Smooth muscle cell (in vitro differentiated cells): ENCODE measurements at regions not wholly inside any gene's neighbourhood (a gene's known extent, or its start where the extent isn't known, plus 50 kb on each side); places are given as distances from the start of the nearest gene placed in this dataset.

ENCODE experiments used
- DNase-seq: peaks from one replicate; lab custom pipeline; 2025; ENCODE audit not compliant: unreplicated experiment; lab: John Stamatoyannopoulos, UW
- H2AFZ ChIP-seq: fragments of 200-600 bp; sonication (generic); 2 replicates; pipeline ENCODE4 v1.6.0; 2016; ENCODE audit warnings: antibody characterized with exemption, low read depth, mild to moderate bottlenecking
- H3F3A ChIP-seq: fragments of 200-600 bp; sonication (generic); 2 replicates; pipeline ENCODE4 v1.6.0; 2017; ENCODE audit warnings: antibody characterized with exemption, low read depth
- H3K27ac ChIP-seq: fragments of 200-600 bp; sonication (generic); 2 replicates; pipeline ENCODE4 v1.5.1; 2016; ENCODE audit warnings: low read depth, mild to moderate bottlenecking
- H3K27me3 ChIP-seq: fragments of 200-600 bp; sonication (generic); 2 replicates; pipeline ENCODE4 v1.6.1; 2016; ENCODE audit warnings: low read depth, mild to moderate bottlenecking
- H3K36me3 ChIP-seq: fragments of 200-600 bp; sonication (generic); 2 replicates; pipeline ENCODE4 v1.5.1; 2016; ENCODE audit warnings: low read depth
- H3K4me1 ChIP-seq: fragments of 200-600 bp; sonication (generic); 2 replicates; pipeline ENCODE4 v1.5.1; 2016; ENCODE audit warnings: low read depth
- H3K4me2 ChIP-seq: fragments of 200-600 bp; sonication (generic); 2 replicates; pipeline ENCODE4 v1.6.0; 2016; ENCODE audit warnings: mild to moderate bottlenecking
- H3K4me3 ChIP-seq: fragments of 200-600 bp; sonication (generic); 2 replicates; pipeline ENCODE4 v1.5.1; 2016; ENCODE audit warnings: mild to moderate bottlenecking
- H3K79me2 ChIP-seq: fragments of 200-600 bp; sonication (generic); 2 replicates; pipeline ENCODE4 v1.6.0; 2016; ENCODE audit warnings: low read depth, mild to moderate bottlenecking
- H3K9ac ChIP-seq: fragments of 200-600 bp; sonication (generic); 2 replicates; pipeline ENCODE4 v1.6.0; 2016; ENCODE audit warnings: low read depth
- H3K9me3 ChIP-seq: fragments of 200-600 bp; sonication (generic); replicated peaks from 2 replicates; pipeline ENCODE4 v1.5.1; 2016; ENCODE audit warnings: low read depth
- H4K20me1 ChIP-seq: fragments of 200-600 bp; sonication (generic); 2 replicates; pipeline ENCODE4 v1.6.0; 2016; ENCODE audit warnings: low read depth
- WGBS: methylation state at CpG from one replicate; pipeline ENCODE4 v1.1.7; 2016; ENCODE audit warnings: low lambda C conversion rate; 5-methylcytosine and 5-hydroxymethylcytosine counted together
- TF ChIP-seq, protein P1 (sequence below): fragments of 200-600 bp; sonication (generic); IDR thresholded peaks from 2 replicates; pipeline ENCODE4 v1.5.1; 2017; ENCODE audit warnings: borderline replicate concordance, mild to moderate bottlenecking, antibody characterized with exemption; ENCODE audit not compliant: insufficient read depth, poor library complexity, severe bottlenecking

DNA sequence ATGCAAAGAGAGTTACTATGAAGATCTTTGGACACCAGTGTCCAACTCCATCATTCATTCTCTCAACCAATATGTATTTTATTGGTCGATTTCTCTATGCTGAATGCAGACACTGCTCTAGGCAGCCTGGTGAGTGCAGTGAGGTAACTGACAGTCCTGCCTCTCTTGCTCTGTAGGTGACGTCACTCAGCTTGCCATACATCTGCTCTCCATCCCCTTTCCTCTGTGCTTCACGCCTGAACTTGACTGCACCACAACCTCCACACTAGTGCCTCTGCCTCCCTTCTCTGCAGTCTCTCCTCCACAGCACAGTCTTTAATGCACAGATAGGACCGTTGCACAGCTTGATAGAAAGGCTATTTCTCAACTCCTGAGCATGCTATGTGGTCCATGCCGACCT, 344.9 kb upstream of the NOCT start:
- WGBS = 83% methylated on average over 5 of the region's 5 CpGs
- no peaks in the 10 kb centered on the region for H3F3A ChIP-seq
- no peak overlapping the region for H3K9ac ChIP-seq
- H4K20me1 ChIP-seq = no peaks in the 10 kb centered on the region
- no peak overlapping the region for H3K4me2 ChIP-seq
- no peak for DNase-seq
- no peaks in the 10 kb centered on the region for H3K4me1 ChIP-seq
- no peaks in the 10 kb centered on the region for H3K27me3 ChIP-seq
- no peak overlapping the region for H3K27ac ChIP-seq
- H3K9me3 ChIP-seq = no peaks in the 10 kb centered on the region
- no peaks in the 10 kb centered on the region for H3K79me2 ChIP-seq
- TF ChIP-seq, protein P1, sequence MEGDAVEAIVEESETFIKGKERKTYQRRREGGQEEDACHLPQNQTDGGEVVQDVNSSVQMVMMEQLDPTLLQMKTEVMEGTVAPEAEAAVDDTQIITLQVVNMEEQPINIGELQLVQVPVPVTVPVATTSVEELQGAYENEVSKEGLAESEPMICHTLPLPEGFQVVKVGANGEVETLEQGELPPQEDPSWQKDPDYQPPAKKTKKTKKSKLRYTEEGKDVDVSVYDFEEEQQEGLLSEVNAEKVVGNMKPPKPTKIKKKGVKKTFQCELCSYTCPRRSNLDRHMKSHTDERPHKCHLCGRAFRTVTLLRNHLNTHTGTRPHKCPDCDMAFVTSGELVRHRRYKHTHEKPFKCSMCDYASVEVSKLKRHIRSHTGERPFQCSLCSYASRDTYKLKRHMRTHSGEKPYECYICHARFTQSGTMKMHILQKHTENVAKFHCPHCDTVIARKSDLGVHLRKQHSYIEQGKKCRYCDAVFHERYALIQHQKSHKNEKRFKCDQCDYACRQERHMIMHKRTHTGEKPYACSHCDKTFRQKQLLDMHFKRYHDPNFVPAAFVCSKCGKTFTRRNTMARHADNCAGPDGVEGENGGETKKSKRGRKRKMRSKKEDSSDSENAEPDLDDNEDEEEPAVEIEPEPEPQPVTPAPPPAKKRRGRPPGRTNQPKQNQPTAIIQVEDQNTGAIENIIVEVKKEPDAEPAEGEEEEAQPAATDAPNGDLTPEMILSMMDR = no peak
- H3K36me3 ChIP-seq = no peaks in the 10 kb centered on the region
- no peak overlapping the region for H2AFZ ChIP-seq
- no peak overlapping the region for H3K4me3 ChIP-seq

DNA sequence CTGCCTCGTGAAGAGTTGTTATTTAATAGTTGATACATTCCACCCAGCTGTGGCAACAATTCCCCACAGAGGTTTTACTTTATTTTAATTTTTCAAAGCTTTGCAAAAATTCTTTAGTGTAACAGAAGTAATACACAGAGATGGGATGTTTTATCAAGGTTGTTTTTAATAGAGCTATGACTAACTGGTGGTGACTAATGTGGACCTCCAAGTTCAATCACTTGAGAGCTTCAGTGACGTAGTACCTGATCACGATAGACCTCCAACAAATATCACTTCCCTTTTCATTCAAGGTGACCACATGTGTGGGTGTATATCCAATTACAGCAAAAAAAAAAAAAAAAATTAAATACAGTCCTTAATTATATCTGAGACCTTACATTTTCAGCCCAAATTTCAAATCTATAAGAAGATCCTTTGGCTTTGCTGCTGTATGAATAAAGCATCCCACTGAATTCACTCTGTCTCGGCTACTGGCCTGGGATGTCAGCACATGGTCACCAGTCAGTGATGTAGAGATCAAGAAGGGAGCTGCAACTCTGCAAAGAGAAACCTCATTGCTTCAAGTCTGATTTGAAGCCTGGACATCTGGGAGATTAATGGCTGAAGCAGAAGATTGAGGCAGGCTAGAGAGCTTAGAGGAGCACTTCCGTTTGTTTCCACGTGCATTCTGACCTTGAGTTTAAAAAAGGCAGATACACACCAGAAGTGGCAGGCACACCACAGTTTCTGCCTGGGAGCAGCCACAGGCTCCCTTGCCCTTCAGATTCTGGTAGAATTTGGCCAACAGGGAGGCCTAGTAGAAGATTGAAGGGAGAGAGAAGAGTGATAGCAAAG, 345.9 kb upstream of the NOCT start:
- WGBS = 57% methylated on average over 6 of the region's 6 CpGs
- no peak for DNase-seq
- TF ChIP-seq, protein P1 = no peak

DNA sequence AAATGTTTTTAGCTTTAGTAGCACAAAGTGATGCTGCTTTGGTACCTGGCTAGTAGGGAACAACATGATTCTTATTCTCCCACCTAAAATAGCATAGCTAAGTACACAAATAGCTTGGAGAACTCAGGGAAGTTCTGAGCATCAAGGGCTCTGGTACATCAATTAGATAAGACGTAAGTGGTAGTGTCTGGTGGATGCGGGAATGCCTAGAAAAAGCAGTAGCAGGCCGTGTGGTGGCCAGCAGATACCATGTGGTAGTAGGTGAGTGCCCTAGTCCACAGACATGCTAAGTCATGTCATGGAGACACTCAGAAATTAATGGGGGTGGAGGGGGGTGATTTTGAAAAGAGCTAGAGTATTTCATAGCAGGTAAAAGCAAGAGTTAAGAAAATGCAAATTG, 347.3 kb upstream of the NOCT start:
- WGBS = 74% methylated on average over 3 of the region's 3 CpGs
- no peak overlapping the region for H2AFZ ChIP-seq

More for the DNA sequence above, 345.9 kb upstream of the NOCT start:
- no peaks in the 10 kb centered on the region for H3K36me3 ChIP-seq
- H3K4me2 ChIP-seq = no peak overlapping the region
- no peaks in the 10 kb centered on the region for H3K4me1 ChIP-seq
- H3K4me3 ChIP-seq = no peak overlapping the region
- no peaks in the 10 kb centered on the region for H3F3A ChIP-seq
- no peak overlapping the region for H3K27ac ChIP-seq
- H3K9me3 ChIP-seq = no peaks in the 10 kb centered on the region
- no peak overlapping the region for H3K9ac ChIP-seq
- no peaks in the 10 kb centered on the region for H3K27me3 ChIP-seq
- no peaks in the 10 kb centered on the region for H4K20me1 ChIP-seq
- no peaks in the 10 kb centered on the region for H3K79me2 ChIP-seq
- no peak overlapping the region for H2AFZ ChIP-seq

More for the DNA sequence above, 347.3 kb upstream of the NOCT start:
- H3K9ac ChIP-seq = no peak overlapping the region
- no peaks in the 10 kb centered on the region for H3K4me1 ChIP-seq
- H3K27me3 ChIP-seq = no peaks in the 10 kb centered on the region
- no peak overlapping the region for H3K4me3 ChIP-seq
- H4K20me1 ChIP-seq = no peaks in the 10 kb centered on the region
- H3K4me2 ChIP-seq = no peak overlapping the region
- DNase-seq = no peak
- TF ChIP-seq, protein P1 = no peak
- H3K27ac ChIP-seq = no peak overlapping the region
- no peaks in the 10 kb centered on the region for H3K36me3 ChIP-seq
- no peaks in the 10 kb centered on the region for H3K9me3 ChIP-seq
- no peaks in the 10 kb centered on the region for H3K79me2 ChIP-seq
- no peaks in the 10 kb centered on the region for H3F3A ChIP-seq
